Heart right ventricle (tissue), 16 donors: ENCODE measurements at regions not wholly inside any gene's neighbourhood (a gene's known extent, or its start where the extent isn't known, plus 50 kb on each side); places are given as distances from the start of the nearest gene placed in this dataset.

ENCODE experiments used
- ATAC-seq, 8 donors: fragments of 200-7000 bp; cut with Tn5 transposase; one replicate each; pipeline ENCODE4 v1.9.1; 2020; ENCODE audit warnings: mild to moderate bottlenecking in 8 of 8, moderate library complexity in 8 of 8, moderate number of reproducible peaks in 1 of 8
- DNase-seq, 2 donors: peaks; one replicate each; pipeline ENCODE4 v3.0.0-alpha.2; 2020
- H3K27ac ChIP-seq, 10 donors: fragments of 200-600 bp; sonication (generic) in 2 of 10; one replicate each; pipeline versions ENCODE4 v1.5.0 to v1.8.0; 2020 to 2022; ENCODE audit warnings: mild to moderate bottlenecking in 3 of 10
- H3K27me3 ChIP-seq, 7 donors: fragments of 200-600 bp; one replicate each; pipeline ENCODE4 v1.8.0; 2021 to 2022; ENCODE audit warnings: mild to moderate bottlenecking in 2 of 7
- H3K36me3 ChIP-seq, 9 donors: fragments of 200-600 bp; sonication (generic) in 1 of 9; one replicate each; pipeline versions ENCODE4 v1.5.0 to v1.8.0; 2020 to 2022; ENCODE audit warnings: mild to moderate bottlenecking in 2 of 9
- H3K4me1 ChIP-seq, 9 donors: fragments of 200-600 bp; sonication (generic) in 1 of 9; one replicate each; pipeline versions ENCODE4 v1.5.0 to v1.8.0; 2020 to 2022; ENCODE audit warnings: mild to moderate bottlenecking in 4 of 9
- H3K4me3 ChIP-seq, 10 donors: fragments of 200-600 bp; sonication (generic) in 2 of 10; one replicate each; pipeline versions ENCODE4 v1.5.0 to v1.8.0; 2020 to 2022; ENCODE audit warnings: mild to moderate bottlenecking in 7 of 10, moderate library complexity in 2 of 10
- H3K9me3 ChIP-seq, 11 donors: fragments of 200-600 bp in 10 of 11; sonication (generic) in 2 of 11; one replicate each; pipeline versions ENCODE4 v1.5.0 to v1.8.0; 2013 to 2022; ENCODE audit warnings: mild to moderate bottlenecking in 2 of 11, control low read depth in 1 of 11, moderate library complexity in 1 of 11
- CTCF ChIP-seq, 9 donors: fragments of 200-600 bp; sonication (generic) in 2 of 9; IDR thresholded peaks; one replicate each; pipeline versions ENCODE4 v1.5.0 to v1.8.0; 2021 to 2022; ENCODE audit warnings: antibody characterized with exemption in 9 of 9, mild to moderate bottlenecking in 5 of 9, moderate library complexity in 1 of 9
- WGBS, 2 donors: extraction: QIAGEN DNeasy Blood & Tissue Kit; methylation state at CpG; one replicate each; pipeline ENCODE4 v1.1.7; 2013; ENCODE audit warnings: inconsistent platforms in 1 of 2; 5-methylcytosine and 5-hydroxymethylcytosine counted together
- intact Hi-C, 10 donors: fragments of 100-400 bp; cut with DNase I; formaldehyde crosslinking; loops; one replicate each; pipeline versions ENCODE4 v1.11.1 to v1.14.2; 2022
- donor health status: Arrhythmogenic right ventricular cardiomyopathy.
- donor health status: ischemic (EF 13 %, LVEDD 7.1; RV severe dilation, severe dysfunction).
- donor health status: healthy with polysubstance abuse.
- donor health status: DM: no; HTN: yes; CAD: no.
- donor health status: DM: no; HTN: no; CAD: no.
- donor health status: ischemic (EF 25% LVEDD 6.9; RV normal size, moderate dysfunction).
- donor health status: ischemic (EF 25% LVEDD 5.7; RV mildly dilated, moderate dysfunction).
- donor health status: healthy.
- donor health status: DM: yes; HTN: yes; CAD: no.
- donor health status: Ischemic cardiomyopathy.
- donor health status: ischemic (EF 35%, LVEDD 5.7; RV mildly dilated, moderate dysfunction).
- donor health status: nonischemic (EF 11% LVEDD 7.7; RV severe dilation, severe dysfunction).
- donor health status: DM: yes; HTN: yes; CAD: no.
- donor health status: PGD.
- donor health status: ischemic (EF 29% LVEDD 5.4; RV normal size, mild dysfunction).
- donor health status: nonischemic (EF 23%, LVEDD 6.1; RV moderate dilation, normal function).

DNA sequence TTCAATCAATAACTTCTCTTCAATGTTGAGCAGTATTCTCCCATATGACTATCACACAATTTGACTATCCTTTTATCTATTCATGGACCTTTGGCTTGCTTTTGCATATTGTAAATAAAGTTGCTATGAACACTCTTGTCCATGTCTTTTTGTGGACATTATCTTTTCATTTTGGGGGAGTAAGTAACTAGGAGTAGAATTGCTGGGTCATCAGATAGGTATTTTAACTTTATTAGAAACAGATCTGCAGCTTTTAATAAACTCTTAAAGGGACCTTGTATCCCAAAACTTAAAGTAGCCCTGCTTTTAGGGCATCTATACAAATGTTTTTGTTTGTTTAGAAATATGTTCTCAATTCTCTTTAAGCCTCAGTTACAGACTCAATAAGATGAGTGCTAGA is 614.2 kb upstream of the CITED2 start:
- intact Hi-C loops = loop anchor here in 2 of 10 donors (10.0 kb wide), 1 partner anchor 614 kb away; the partner anchor contains the start of gene CITED2 (in 2 of the 2)
- no peak for ATAC-seq

DNA sequence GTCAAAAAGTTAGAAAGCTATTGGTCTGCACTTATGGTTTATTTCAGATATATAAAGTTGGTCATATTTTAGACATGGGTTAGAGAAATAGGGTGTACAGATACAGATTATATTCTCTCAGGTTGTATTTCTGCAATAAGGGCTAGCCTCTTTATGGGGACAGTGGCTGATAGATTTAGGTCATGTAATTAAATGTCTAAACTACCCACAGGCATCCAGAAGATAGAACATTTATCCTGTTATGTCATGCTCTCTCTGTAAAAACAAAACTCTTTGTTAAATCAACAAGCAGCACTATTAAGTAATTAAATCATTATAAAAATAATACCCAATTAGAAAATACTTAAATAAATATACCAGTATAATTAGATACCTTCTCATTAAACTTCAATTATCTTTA is 612.6 kb upstream of the CITED2 start:
- Histone ChIP-seq H3K36me3 (no peaks in the 10 kb centered on the region), H3K27me3 (no peaks in the 10 kb centered on the region), H3K4me1 (peaks cover 0 to 37% (median 32%) of the 10 kb centered on the region in 9 donors), H3K9me3 (no peaks in the 10 kb centered on the region), H3K4me3 (no peak overlapping the region), H3K27ac (no peak overlapping the region)
- no peak for ATAC-seq
- intact Hi-C loops = loop anchor here in 2 of 10 donors (10.0 kb wide), 1 partner anchor 612 kb away; the partner anchor contains the start of gene CITED2 (in 2 of the 2)
- DNase-seq = no peak
- no peak for TF ChIP-seq CTCF (IDR thresholded peaks at IDR 0.05)

More for the DNA sequence above, 614.2 kb upstream of the CITED2 start:
- H3K4me1 ChIP-seq = peaks cover 0 to 24% (median 17%) of the 10 kb centered on the region in 9 donors
- no peak overlapping the region for H3K27ac ChIP-seq
- no peak overlapping the region for H3K4me3 ChIP-seq
- H3K9me3 ChIP-seq = peaks cover 0 to under 1% (median 0%) of the 10 kb centered on the region in 11 donors
- no peaks in the 10 kb centered on the region for H3K36me3 ChIP-seq
- DNase-seq = no peak
- no peaks in the 10 kb centered on the region for H3K27me3 ChIP-seq
- no peak for TF ChIP-seq CTCF (IDR thresholded peaks at IDR 0.05)

DNA sequence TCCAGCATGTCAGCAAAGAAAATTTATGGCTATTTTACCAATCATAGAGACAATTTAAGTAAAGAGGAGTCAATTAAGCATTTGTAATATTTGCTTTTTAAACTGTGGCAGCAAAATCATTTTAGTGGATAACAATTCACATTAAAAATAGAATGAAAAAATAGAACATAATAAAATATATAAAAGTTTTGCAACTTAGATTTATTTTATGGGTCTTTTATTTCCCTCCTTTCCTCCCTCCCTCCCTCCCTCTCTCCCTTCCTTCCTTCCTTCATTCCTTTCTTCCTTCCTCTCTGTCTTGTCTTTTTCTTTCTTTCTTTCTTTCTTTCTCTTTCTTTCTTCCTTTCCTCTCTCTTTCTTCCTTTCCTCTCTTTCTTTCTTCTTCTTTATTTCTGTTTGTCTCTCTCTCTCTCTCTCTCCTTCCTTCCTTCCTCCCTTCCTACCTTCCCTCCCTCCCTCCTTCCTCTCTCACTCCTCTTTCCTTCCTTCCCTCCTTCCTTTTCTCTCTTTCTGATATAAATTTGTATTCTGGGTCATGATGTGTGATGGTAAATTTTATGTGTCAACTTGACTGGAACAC is 610.9 kb upstream of the CITED2 start:
- no peak for ATAC-seq
- H3K36me3 ChIP-seq = no peaks in the 10 kb centered on the region
- H3K9me3 ChIP-seq = no peaks in the 10 kb centered on the region
- H3K27me3 ChIP-seq = no peaks in the 10 kb centered on the region
- peaks cover 0 to 37% (median 32%) of the 10 kb centered on the region in 9 donors for H3K4me1 ChIP-seq
- intact Hi-C loops = loop anchor here in 2 of 10 donors (10.0 kb wide), 1 partner anchor 611 kb away; the partner anchor contains the start of gene CITED2 (in 2 of the 2)
- DNase-seq = no peak
- TF ChIP-seq CTCF (IDR thresholded peaks at IDR 0.05) = no peak
- no peak overlapping the region for H3K4me3 ChIP-seq
- H3K27ac ChIP-seq = no peak overlapping the region

GRCh38 chr6:139984317-139984716 is 609.9 kb upstream of the CITED2 start:
- WGBS, 2 donors = 96% methylated on average over 6 of the region's 6 CpGs
- Histone ChIP-seq H3K4me3 (no peak overlapping the region), H3K27ac (peak overlapping the region in 1 of 10 donors; percentile 59), H3K27me3 (no peaks in the 10 kb centered on the region), H3K4me1 (peaks cover 0 to 41% (median 34%) of the 10 kb centered on the region in 9 donors), H3K9me3 (no peaks in the 10 kb centered on the region), H3K36me3 (no peaks in the 10 kb centered on the region)
- DNase-seq (no peak), ATAC-seq (no peak)
- TF ChIP-seq CTCF (IDR thresholded peaks at IDR 0.05) = no peak
- intact Hi-C loops = loop anchor here in 3 of 10 donors (5.0 to 10.0 kb wide), 2 partner anchors 607 to 610 kb away; partner anchors contain the start of gene CITED2 (in 2 of the 3)
